Neural cell (in vitro differentiated cells): ENCODE measurements at regions not wholly inside any gene's neighbourhood (a gene's known extent, or its start where the extent isn't known, plus 50 kb on each side); places are given as distances from the start of the nearest gene placed in this dataset.

ENCODE experiments used
- POLR2AphosphoS5 ChIP-seq: IDR thresholded peaks from 2 replicates; pipeline ENCODE4 v1.6.1; 2012
- RAD21 ChIP-seq: fragments of 450-650 bp; conservative IDR thresholded peaks from 2 replicates; pipeline ENCODE4 v1.6.1; 2014; ENCODE audit warnings: antibody characterized with exemption, mild to moderate bottlenecking, moderate library complexity
- SMC3 ChIP-seq: fragments of 450-650 bp; conservative IDR thresholded peaks from 2 replicates; pipeline ENCODE4 v1.6.1; 2014; ENCODE audit warnings: antibody characterized with exemption, mild to moderate bottlenecking, moderate library complexity; ENCODE audit not compliant: poor library complexity
- TF ChIP-seq, protein P1 (sequence below): IDR thresholded peaks from 2 replicates; pipeline ENCODE4 v1.6.1; 2012; ENCODE audit warnings: borderline replicate concordance
- TF ChIP-seq, protein P2 (sequence below): fragments of 450-650 bp; IDR thresholded peaks from 2 replicates; pipeline ENCODE4 v1.5.1; 2014; ENCODE audit warnings: antibody characterized with exemption, mild to moderate bottlenecking, moderate library complexity; ENCODE audit not compliant: poor library complexity, severe bottlenecking

DNA sequence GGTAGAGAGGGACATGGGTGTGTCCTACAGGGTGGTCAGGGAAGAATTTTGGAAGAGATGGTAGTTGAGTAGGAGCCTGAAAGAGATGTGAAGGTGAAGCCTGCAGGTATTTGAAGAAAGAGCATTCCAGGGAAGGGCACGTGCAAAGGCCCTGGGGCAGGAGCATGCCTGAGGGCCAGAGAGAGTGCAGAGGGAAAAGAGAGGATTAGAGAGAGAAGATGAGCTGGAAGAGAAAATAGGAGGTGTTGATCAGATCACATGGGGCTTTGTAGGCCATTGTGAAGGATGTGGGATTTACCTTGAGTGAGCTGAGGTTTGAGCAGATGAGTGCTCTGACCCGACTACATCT is 455.0 kb downstream of the HAPSTR1 start:
- TF ChIP-seq, protein P1, sequence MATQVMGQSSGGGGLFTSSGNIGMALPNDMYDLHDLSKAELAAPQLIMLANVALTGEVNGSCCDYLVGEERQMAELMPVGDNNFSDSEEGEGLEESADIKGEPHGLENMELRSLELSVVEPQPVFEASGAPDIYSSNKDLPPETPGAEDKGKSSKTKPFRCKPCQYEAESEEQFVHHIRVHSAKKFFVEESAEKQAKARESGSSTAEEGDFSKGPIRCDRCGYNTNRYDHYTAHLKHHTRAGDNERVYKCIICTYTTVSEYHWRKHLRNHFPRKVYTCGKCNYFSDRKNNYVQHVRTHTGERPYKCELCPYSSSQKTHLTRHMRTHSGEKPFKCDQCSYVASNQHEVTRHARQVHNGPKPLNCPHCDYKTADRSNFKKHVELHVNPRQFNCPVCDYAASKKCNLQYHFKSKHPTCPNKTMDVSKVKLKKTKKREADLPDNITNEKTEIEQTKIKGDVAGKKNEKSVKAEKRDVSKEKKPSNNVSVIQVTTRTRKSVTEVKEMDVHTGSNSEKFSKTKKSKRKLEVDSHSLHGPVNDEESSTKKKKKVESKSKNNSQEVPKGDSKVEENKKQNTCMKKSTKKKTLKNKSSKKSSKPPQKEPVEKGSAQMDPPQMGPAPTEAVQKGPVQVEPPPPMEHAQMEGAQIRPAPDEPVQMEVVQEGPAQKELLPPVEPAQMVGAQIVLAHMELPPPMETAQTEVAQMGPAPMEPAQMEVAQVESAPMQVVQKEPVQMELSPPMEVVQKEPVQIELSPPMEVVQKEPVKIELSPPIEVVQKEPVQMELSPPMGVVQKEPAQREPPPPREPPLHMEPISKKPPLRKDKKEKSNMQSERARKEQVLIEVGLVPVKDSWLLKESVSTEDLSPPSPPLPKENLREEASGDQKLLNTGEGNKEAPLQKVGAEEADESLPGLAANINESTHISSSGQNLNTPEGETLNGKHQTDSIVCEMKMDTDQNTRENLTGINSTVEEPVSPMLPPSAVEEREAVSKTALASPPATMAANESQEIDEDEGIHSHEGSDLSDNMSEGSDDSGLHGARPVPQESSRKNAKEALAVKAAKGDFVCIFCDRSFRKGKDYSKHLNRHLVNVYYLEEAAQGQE: no peak
- TF ChIP-seq RAD21 (no peak), POLR2AphosphoS5 (no peak), SMC3 (no peak)
- TF ChIP-seq, protein P2, sequence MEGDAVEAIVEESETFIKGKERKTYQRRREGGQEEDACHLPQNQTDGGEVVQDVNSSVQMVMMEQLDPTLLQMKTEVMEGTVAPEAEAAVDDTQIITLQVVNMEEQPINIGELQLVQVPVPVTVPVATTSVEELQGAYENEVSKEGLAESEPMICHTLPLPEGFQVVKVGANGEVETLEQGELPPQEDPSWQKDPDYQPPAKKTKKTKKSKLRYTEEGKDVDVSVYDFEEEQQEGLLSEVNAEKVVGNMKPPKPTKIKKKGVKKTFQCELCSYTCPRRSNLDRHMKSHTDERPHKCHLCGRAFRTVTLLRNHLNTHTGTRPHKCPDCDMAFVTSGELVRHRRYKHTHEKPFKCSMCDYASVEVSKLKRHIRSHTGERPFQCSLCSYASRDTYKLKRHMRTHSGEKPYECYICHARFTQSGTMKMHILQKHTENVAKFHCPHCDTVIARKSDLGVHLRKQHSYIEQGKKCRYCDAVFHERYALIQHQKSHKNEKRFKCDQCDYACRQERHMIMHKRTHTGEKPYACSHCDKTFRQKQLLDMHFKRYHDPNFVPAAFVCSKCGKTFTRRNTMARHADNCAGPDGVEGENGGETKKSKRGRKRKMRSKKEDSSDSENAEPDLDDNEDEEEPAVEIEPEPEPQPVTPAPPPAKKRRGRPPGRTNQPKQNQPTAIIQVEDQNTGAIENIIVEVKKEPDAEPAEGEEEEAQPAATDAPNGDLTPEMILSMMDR: no peak
